ENCODE measurements at regions not wholly inside any gene's neighbourhood (a gene's known extent, or its start where the extent isn't known, plus 50 kb on each side); places are given as distances from the start of the nearest gene placed in this dataset.

DNA sequence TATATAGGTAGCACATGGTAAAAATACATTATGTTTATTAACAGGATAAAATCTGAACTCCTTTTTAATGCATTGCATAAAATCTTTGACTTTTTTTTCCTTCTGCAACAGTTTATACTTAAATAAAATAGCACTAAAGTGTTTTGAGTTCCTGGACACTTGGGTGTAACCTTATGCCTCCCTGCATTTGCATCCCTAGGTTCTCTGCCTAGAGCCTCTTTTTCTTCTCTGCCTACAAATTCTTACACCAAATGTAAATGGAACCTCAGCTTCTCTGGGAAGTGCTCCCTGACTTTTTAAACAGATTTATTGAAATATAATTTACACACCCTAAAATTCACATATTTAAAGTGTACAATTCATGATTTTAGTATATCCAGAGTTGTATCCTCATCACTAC lies 1017.6 kb downstream of the CNTNAP5 start:
- DNase-seq (ENCODE audit: low read depth in 2 of 2, low spot score in 1 of 2): no peak

GRCh38 chr2:125070726-125071505 lies 1045.8 kb downstream of the CNTNAP5 start:
- no peak for DNase-seq (ENCODE audit: low read depth in 2 of 2, low spot score in 1 of 2)

DNA sequence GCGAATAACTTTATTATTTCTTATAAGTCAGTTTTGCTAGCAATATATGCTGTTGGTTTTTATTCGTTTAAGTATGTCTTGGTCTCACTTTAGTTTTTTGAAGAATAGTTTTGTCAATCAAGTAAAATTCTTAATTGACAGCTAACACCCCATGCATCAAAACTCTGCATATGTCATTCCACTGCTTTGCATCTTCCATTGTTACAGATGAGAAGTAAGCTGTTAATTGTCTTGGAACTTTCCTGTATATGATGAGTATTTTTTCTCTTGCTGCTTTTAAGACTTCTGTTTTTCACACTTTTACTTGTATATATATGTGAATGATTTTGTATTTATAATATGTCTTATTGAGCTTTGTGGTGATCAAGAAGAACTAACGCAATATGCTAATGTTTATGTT lies 1048.4 kb downstream of the CNTNAP5 start:
- DNase-seq (ENCODE audit: low read depth in 2 of 2, low spot score in 1 of 2): no peak

- DNase-seq (ENCODE audit: low read depth in 2 of 2, low spot score in 1 of 2): no peak
Observed at GRCh38 chr2:125085904-125086303, 1060.8 kb downstream of the CNTNAP5 start.

GRCh38 chr2:125086313-125087184 lies 1061.5 kb downstream of the CNTNAP5 start:
- DNase-seq (ENCODE audit: low read depth in 2 of 2, low spot score in 1 of 2): no peak

DNA sequence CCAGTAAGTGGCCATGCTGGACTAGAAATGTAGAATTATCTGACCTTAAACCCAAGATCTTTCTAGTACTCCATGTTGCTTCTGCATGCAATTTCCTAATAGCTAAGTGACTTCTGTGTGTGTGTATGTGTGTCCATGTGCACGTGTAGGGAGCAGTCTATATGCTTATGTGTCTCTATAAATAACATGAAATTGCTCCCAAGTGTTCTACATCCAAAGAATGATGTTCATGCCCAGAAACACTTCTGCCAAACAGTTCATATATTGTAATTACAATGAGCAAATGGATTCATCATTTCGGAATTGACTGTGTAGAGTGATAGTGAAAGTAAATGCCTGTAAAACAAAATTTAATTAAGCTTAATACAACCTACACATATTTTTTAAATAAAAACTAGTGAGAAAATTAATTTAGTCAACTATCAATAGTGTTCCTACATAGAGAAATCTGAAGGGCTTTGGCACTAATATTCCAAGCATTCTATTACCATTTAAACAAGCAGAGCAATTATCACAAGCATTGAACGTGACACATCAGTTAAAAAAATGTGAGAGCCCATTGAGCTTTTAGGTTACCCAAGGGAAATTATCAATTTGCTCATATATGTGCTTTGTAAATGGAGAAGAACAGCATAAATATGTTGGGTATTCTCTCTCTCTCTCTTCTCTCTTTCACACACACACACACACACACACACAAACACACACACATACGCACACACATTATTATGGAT lies 1067.4 kb downstream of the CNTNAP5 start:
- no peak for DNase-seq (ENCODE audit: low read depth in 2 of 2, low spot score in 1 of 2)

DNA sequence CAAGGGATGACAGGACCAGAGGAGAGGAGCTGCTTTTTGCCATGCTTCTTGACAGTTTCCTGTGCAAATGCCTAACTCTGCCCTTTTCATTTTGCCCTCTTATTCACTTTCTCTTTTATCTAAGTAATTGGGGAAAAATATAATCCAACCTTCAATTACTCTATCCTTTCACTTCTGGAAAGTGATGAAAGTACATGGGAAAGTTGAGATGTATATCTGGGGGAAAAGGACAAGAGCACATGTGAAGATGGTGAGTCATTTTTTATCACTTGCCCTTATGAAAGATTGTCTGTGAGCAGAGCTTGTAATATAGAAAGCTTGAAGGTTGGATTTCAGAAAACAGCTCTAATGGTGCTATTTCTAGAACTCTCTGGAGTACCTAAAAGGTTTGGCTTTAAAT lies 1070.7 kb downstream of the CNTNAP5 start:
- no peak for DNase-seq (ENCODE audit: low read depth in 2 of 2, low spot score in 1 of 2)

- DNase-seq (ENCODE audit: low read depth in 2 of 2, low spot score in 1 of 2): no peak
Observed at GRCh38 chr2:125106710-125107109, 1081.6 kb downstream of the CNTNAP5 start.

GRCh38 chr2:125107446-125107845 lies 1082.4 kb downstream of the CNTNAP5 start:
- no peak for DNase-seq (ENCODE audit: low read depth in 2 of 2, low spot score in 1 of 2)

DNA sequence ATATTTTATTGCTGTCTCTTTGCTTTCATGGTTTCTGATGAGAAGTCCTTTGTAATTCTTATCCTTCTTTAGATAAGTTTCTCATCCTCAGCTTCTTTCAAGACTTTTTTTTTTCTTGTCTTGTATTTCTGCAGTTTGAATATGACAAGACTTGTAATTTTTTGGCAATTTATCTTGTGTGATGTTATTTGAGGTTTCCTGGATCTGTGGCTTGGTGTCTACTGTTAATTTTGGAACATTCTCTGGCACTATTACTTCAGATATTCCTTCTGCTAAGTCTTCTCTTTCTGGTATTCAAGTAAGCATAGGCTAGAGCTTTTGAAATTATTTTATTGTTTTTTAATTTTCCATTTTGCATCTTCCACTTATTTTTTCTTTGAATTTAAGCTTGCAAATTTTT lies 1083.2 kb downstream of the CNTNAP5 start:
- no peak for DNase-seq (ENCODE audit: low read depth in 2 of 2, low spot score in 1 of 2)

DNA sequence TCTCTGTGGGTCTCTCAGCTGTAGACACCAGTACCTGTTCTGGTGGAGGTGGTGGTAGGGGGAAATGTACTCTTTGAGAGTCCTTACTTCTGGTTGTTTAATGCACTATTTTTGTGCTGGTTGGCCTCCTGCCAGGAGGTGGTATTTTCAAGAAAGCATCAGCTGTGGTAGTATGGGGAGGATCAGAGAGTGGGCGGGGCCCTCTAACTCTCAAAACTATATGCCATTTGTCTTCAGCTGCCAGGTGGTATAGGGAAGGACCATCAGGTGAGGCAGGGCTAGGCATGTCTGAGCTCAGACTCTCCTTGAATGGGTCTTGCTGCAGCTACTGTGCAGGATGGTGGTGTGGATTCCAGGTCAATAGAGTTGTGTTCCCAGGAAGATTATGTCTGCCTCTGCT lies 1100.8 kb downstream of the CNTNAP5 start:
- no peak for DNase-seq (ENCODE audit: low read depth in 2 of 2, low spot score in 1 of 2)

GRCh38 chr2:125160947-125161346 lies 1135.9 kb downstream of the CNTNAP5 start:
- DNase-seq (ENCODE audit: low read depth in 2 of 2, low spot score in 1 of 2): no peak

GRCh38 chr2:125167152-125167551 lies 1142.1 kb downstream of the CNTNAP5 start:
- DNase-seq (ENCODE audit: low read depth in 2 of 2, low spot score in 1 of 2): no peak

- DNase-seq (ENCODE audit: low read depth in 2 of 2, low spot score in 1 of 2): no peak
Observed at GRCh38 chr2:125167820-125168219, 1142.7 kb downstream of the CNTNAP5 start.

- no peak for DNase-seq (ENCODE audit: low read depth in 2 of 2, low spot score in 1 of 2)
Observed at GRCh38 chr2:125168442-125168841, 1143.4 kb downstream of the CNTNAP5 start.

- no peak for DNase-seq (ENCODE audit: low read depth in 2 of 2, low spot score in 1 of 2)
Observed at GRCh38 chr2:125169022-125169763, 1144.1 kb downstream of the CNTNAP5 start.

- no peak for DNase-seq (ENCODE audit: low read depth in 2 of 2, low spot score in 1 of 2)
Observed at GRCh38 chr2:125169764-125170146, 1144.7 kb downstream of the CNTNAP5 start.

DNA sequence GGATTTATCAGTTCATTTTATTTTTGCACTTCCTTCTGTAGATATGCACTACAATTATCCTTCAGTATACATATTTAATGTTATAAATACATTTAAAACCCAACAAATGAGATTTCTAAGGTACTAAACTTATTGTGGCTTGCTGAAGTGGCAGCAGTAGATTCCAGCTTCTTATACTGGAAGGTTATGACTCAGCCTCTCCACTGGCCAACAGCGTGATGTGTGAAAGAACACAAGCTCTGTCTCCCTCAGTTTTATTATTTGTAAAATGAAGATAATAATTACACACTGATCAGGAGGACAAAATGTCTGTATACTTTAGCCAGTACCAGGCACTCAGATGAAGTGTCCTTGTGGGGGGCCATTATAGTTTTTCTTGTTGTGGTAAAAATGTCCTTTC lies 1147.1 kb downstream of the CNTNAP5 start:
- DNase-seq (ENCODE audit: low read depth in 2 of 2, low spot score in 1 of 2): no peak

DNA sequence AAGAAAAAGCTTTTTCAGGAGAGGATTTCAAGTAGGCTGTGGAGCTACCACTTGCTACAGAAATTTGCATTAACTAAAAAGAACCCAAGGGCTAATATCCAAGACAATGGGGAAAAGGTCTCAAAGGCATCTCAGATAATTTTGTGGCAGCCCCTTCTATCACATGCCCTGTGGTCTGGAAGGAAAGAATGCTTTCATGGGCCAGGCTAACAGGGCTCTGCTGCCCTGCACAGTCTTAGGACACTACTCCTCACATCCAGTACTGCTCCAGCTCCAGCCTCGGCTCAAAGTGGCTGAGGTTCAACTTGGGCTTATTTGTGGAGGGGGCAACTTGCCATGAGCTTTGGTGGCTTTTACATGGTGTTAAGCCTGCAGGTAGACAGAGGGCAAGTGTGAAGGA lies 1150.3 kb downstream of the CNTNAP5 start:
- no peak for DNase-seq (ENCODE audit: low read depth in 2 of 2, low spot score in 1 of 2)

GRCh38 chr2:125185691-125186270 lies 1160.7 kb downstream of the CNTNAP5 start:
- DNase-seq (ENCODE audit: low read depth in 2 of 2, low spot score in 1 of 2): no peak

GRCh38 chr2:125207431-125207830 lies 1182.3 kb downstream of the CNTNAP5 start:
- DNase-seq (ENCODE audit: low read depth in 2 of 2, low spot score in 1 of 2): no peak
